ENCODE measurements at regions not wholly inside any gene's neighbourhood (a gene's known extent, or its start where the extent isn't known, plus 50 kb on each side); places are given as distances from the start of the nearest gene placed in this dataset.

DNA sequence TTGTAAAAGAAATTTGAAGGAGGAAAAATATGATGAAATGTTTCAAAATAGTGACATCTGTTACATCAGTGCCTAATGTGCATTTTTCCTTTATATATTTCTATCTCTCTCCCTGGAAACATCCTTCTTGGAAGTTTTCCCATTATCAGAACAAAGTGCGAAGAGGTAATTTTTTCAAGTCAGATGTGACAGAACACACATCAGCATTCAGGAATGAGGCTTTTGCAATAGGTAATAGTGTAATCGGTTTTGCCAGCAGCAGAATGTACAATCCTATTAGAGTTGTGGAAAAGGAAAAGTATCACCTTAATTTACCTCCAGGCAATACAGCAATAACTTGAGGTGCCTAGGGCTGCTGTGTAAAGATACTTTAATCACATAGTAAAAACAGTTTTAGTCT is 275.8 kb downstream of the FAT3 start:
- H3K9me3 ChIP-seq = no peaks in the 10 kb centered on the region
- TF ChIP-seq POLR2A (IDR thresholded peaks at IDR 0.05) = no peak
- TF ChIP-seq, protein P1, sequence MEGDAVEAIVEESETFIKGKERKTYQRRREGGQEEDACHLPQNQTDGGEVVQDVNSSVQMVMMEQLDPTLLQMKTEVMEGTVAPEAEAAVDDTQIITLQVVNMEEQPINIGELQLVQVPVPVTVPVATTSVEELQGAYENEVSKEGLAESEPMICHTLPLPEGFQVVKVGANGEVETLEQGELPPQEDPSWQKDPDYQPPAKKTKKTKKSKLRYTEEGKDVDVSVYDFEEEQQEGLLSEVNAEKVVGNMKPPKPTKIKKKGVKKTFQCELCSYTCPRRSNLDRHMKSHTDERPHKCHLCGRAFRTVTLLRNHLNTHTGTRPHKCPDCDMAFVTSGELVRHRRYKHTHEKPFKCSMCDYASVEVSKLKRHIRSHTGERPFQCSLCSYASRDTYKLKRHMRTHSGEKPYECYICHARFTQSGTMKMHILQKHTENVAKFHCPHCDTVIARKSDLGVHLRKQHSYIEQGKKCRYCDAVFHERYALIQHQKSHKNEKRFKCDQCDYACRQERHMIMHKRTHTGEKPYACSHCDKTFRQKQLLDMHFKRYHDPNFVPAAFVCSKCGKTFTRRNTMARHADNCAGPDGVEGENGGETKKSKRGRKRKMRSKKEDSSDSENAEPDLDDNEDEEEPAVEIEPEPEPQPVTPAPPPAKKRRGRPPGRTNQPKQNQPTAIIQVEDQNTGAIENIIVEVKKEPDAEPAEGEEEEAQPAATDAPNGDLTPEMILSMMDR (IDR thresholded peaks at IDR 0.05) = no peak
- intact Hi-C loops (cut with DNase I) = no loop called here
- 19% methylated on average over 2 of the region's 2 CpGs for WGBS (ENCODE audit: insufficient coverage, low coverage, low lambda C conversion rate, missing lambda C conversion rate)
- no peak overlapping the region for H3K4me3 ChIP-seq
- H3K27me3 ChIP-seq = no peaks in the 10 kb centered on the region
- DNase-seq (no peak), ATAC-seq (peak in 1 of 4 donors; percentile 34)
- no peak overlapping the region for H3K27ac ChIP-seq
- peaks cover 0 to under 1% (median 0%) of the 10 kb centered on the region in 4 donors for H3K4me1 ChIP-seq
- H3K36me3 ChIP-seq = no peaks in the 10 kb centered on the region

- TF ChIP-seq, protein P1 (IDR thresholded peaks at IDR 0.05) = no peak
- TF ChIP-seq POLR2A (IDR thresholded peaks at IDR 0.05) = no peak
- Histone ChIP-seq H3K36me3 (no peaks in the 10 kb centered on the region), H3K27ac (no peak overlapping the region), H3K9me3 (no peaks in the 10 kb centered on the region), H3K4me1 (no peaks in the 10 kb centered on the region), H3K27me3 (no peaks in the 10 kb centered on the region), H3K4me3 (no peak overlapping the region)
- ATAC-seq = no peak
- intact Hi-C loops (cut with DNase I) = no loop called here
- DNase-seq = no peak
- WGBS (ENCODE audit: insufficient coverage, low coverage, low lambda C conversion rate, missing lambda C conversion rate) = 77% methylated on average over 5 of the region's 5 CpGs
Observed at GRCh38 chr11:92501066-92501739, 276.6 kb downstream of the FAT3 start.

GRCh38 chr11:92504004-92504403 is 279.4 kb downstream of the FAT3 start:
- Histone ChIP-seq H3K4me1 (no peaks in the 10 kb centered on the region), H3K27ac (no peak overlapping the region), H3K4me3 (no peak overlapping the region), H3K9me3 (no peaks in the 10 kb centered on the region), H3K36me3 (no peaks in the 10 kb centered on the region), H3K27me3 (no peaks in the 10 kb centered on the region)
- DNase-seq (no peak), ATAC-seq (no peak)
- intact Hi-C loops (cut with DNase I) = no loop called here
- TF ChIP-seq, protein P1 (IDR thresholded peaks at IDR 0.05) = no peak
- no peak for TF ChIP-seq POLR2A (IDR thresholded peaks at IDR 0.05)

GRCh38 chr11:92504534-92504933 is 279.9 kb downstream of the FAT3 start:
- Histone ChIP-seq H3K27ac (no peak overlapping the region), H3K36me3 (no peaks in the 10 kb centered on the region), H3K27me3 (no peaks in the 10 kb centered on the region), H3K4me3 (no peak overlapping the region), H3K9me3 (no peaks in the 10 kb centered on the region), H3K4me1 (no peaks in the 10 kb centered on the region)
- DNase-seq (no peak), ATAC-seq (peak; percentile 22 to 58 (median 38))
- TF ChIP-seq, protein P1 (IDR thresholded peaks at IDR 0.05) = no peak
- TF ChIP-seq POLR2A (IDR thresholded peaks at IDR 0.05) = no peak
- WGBS (ENCODE audit: insufficient coverage, low coverage, low lambda C conversion rate, missing lambda C conversion rate) = 30% methylated on average over 2 of the region's 2 CpGs
- intact Hi-C loops (cut with DNase I) = no loop called here

DNA sequence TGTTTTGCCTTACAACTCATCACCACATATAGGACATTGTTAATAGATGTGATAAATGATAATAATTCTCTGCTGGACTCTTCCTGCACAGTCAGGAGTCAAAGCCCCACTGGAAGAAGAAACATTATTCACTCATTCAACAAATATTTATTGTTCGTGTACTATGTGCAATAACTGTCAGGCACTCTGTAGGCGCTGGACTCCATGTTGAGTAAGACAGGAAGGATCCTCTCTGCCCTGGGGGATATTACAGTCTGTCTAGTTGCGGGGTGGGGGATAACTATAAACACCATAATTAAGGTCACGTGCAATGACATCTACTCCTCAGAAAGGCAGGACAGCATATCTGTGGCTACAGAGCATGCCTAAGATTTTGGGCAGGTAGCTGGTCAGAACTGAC is 281.1 kb downstream of the FAT3 start:
- no peaks in the 10 kb centered on the region for H3K9me3 ChIP-seq
- no peak overlapping the region for H3K27ac ChIP-seq
- H3K4me3 ChIP-seq = no peak overlapping the region
- TF ChIP-seq, protein P1 (IDR thresholded peaks at IDR 0.05) = no peak
- TF ChIP-seq POLR2A (IDR thresholded peaks at IDR 0.05) = no peak
- ATAC-seq (no peak), DNase-seq (no peak)
- H3K4me1 ChIP-seq = no peaks in the 10 kb centered on the region
- WGBS (ENCODE audit: insufficient coverage, low coverage, low lambda C conversion rate, missing lambda C conversion rate) = 81% methylated on average over 2 of the region's 4 CpGs
- intact Hi-C loops (cut with DNase I) = no loop called here
- no peaks in the 10 kb centered on the region for H3K27me3 ChIP-seq
- H3K36me3 ChIP-seq = no peaks in the 10 kb centered on the region
